Smooth muscle cell (in vitro differentiated cells): ENCODE measurements at regions not wholly inside any gene's neighbourhood (a gene's known extent, or its start where the extent isn't known, plus 50 kb on each side); places are given as distances from the start of the nearest gene placed in this dataset.

Experiments
- DNase-seq: peaks from one replicate; lab custom pipeline; 2025; ENCODE audit not compliant: unreplicated experiment; lab: John Stamatoyannopoulos, UW
- H2AFZ ChIP-seq: fragments of 200-600 bp; sonication (generic); 2 replicates; pipeline ENCODE4 v1.6.0; 2016; ENCODE audit warnings: antibody characterized with exemption, low read depth, mild to moderate bottlenecking
- H3F3A ChIP-seq: fragments of 200-600 bp; sonication (generic); 2 replicates; pipeline ENCODE4 v1.6.0; 2017; ENCODE audit warnings: antibody characterized with exemption, low read depth
- H3K27ac ChIP-seq: fragments of 200-600 bp; sonication (generic); 2 replicates; pipeline ENCODE4 v1.5.1; 2016; ENCODE audit warnings: low read depth, mild to moderate bottlenecking
- H3K27me3 ChIP-seq: fragments of 200-600 bp; sonication (generic); 2 replicates; pipeline ENCODE4 v1.6.1; 2016; ENCODE audit warnings: low read depth, mild to moderate bottlenecking
- H3K36me3 ChIP-seq: fragments of 200-600 bp; sonication (generic); 2 replicates; pipeline ENCODE4 v1.5.1; 2016; ENCODE audit warnings: low read depth
- H3K4me1 ChIP-seq: fragments of 200-600 bp; sonication (generic); 2 replicates; pipeline ENCODE4 v1.5.1; 2016; ENCODE audit warnings: low read depth
- H3K4me2 ChIP-seq: fragments of 200-600 bp; sonication (generic); 2 replicates; pipeline ENCODE4 v1.6.0; 2016; ENCODE audit warnings: mild to moderate bottlenecking
- H3K4me3 ChIP-seq: fragments of 200-600 bp; sonication (generic); 2 replicates; pipeline ENCODE4 v1.5.1; 2016; ENCODE audit warnings: mild to moderate bottlenecking
- H3K79me2 ChIP-seq: fragments of 200-600 bp; sonication (generic); 2 replicates; pipeline ENCODE4 v1.6.0; 2016; ENCODE audit warnings: low read depth, mild to moderate bottlenecking
- H3K9ac ChIP-seq: fragments of 200-600 bp; sonication (generic); 2 replicates; pipeline ENCODE4 v1.6.0; 2016; ENCODE audit warnings: low read depth
- H3K9me3 ChIP-seq: fragments of 200-600 bp; sonication (generic); replicated peaks from 2 replicates; pipeline ENCODE4 v1.5.1; 2016; ENCODE audit warnings: low read depth
- H4K20me1 ChIP-seq: fragments of 200-600 bp; sonication (generic); 2 replicates; pipeline ENCODE4 v1.6.0; 2016; ENCODE audit warnings: low read depth
- CTCF ChIP-seq: fragments of 200-600 bp; sonication (generic); IDR thresholded peaks from 2 replicates; pipeline ENCODE4 v1.5.1; 2017; ENCODE audit warnings: borderline replicate concordance, mild to moderate bottlenecking, antibody characterized with exemption; ENCODE audit not compliant: insufficient read depth, poor library complexity, severe bottlenecking
- WGBS: methylation state at CpG from one replicate; pipeline ENCODE4 v1.1.7; 2016; ENCODE audit warnings: low lambda C conversion rate; 5-methylcytosine and 5-hydroxymethylcytosine counted together

GRCh38 chr2:8501061-8501720 lies 180.7 kb upstream of the ID2 start:
- no peaks in the 10 kb centered on the region for H3K9me3 ChIP-seq
- no peaks in the 10 kb centered on the region for H3K79me2 ChIP-seq
- H3K36me3 ChIP-seq = no peaks in the 10 kb centered on the region
- no peak overlapping the region for H3K27ac ChIP-seq
- TF ChIP-seq CTCF = no peak
- no peaks in the 10 kb centered on the region for H3K4me1 ChIP-seq
- H3K27me3 ChIP-seq = no peaks in the 10 kb centered on the region
- H2AFZ ChIP-seq = no peak overlapping the region
- H3K4me3 ChIP-seq = no peak overlapping the region
- no peak for DNase-seq
- no peak overlapping the region for H3K4me2 ChIP-seq
- no peak overlapping the region for H3K9ac ChIP-seq
- WGBS = 92% methylated on average over 7 of the region's 7 CpGs
- no peaks in the 10 kb centered on the region for H4K20me1 ChIP-seq
- no peaks in the 10 kb centered on the region for H3F3A ChIP-seq

- Histone ChIP-seq H3K36me3 (no peaks in the 10 kb centered on the region), H2AFZ (no peak overlapping the region), H3F3A (no peaks in the 10 kb centered on the region), H3K9ac (no peak overlapping the region), H3K27me3 (no peaks in the 10 kb centered on the region), H3K4me3 (no peak overlapping the region), H4K20me1 (no peaks in the 10 kb centered on the region), H3K9me3 (no peaks in the 10 kb centered on the region), H3K79me2 (no peaks in the 10 kb centered on the region), H3K4me2 (no peak overlapping the region), H3K27ac (no peak overlapping the region), H3K4me1 (no peaks in the 10 kb centered on the region)
- WGBS = 92% methylated on average over 6 of the region's 6 CpGs
- no peak for TF ChIP-seq CTCF
- DNase-seq = no peak
Observed at GRCh38 chr2:8502316-8502715, 179.5 kb upstream of the ID2 start.

- no peaks in the 10 kb centered on the region for H3K9me3 ChIP-seq
- no peaks in the 10 kb centered on the region for H3K4me1 ChIP-seq
- H3K27ac ChIP-seq = no peak overlapping the region
- TF ChIP-seq CTCF = no peak
- no peaks in the 10 kb centered on the region for H3K79me2 ChIP-seq
- no peak overlapping the region for H3K9ac ChIP-seq
- no peak for DNase-seq
- WGBS = 90% methylated on average over 10 of the region's 10 CpGs
- no peak overlapping the region for H3K4me2 ChIP-seq
- H3F3A ChIP-seq = no peaks in the 10 kb centered on the region
- no peaks in the 10 kb centered on the region for H3K27me3 ChIP-seq
- no peaks in the 10 kb centered on the region for H4K20me1 ChIP-seq
- H3K4me3 ChIP-seq = no peak overlapping the region
- no peaks in the 10 kb centered on the region for H3K36me3 ChIP-seq
- no peak overlapping the region for H2AFZ ChIP-seq
Observed at GRCh38 chr2:8505311-8505920, 176.4 kb upstream of the ID2 start.

DNA sequence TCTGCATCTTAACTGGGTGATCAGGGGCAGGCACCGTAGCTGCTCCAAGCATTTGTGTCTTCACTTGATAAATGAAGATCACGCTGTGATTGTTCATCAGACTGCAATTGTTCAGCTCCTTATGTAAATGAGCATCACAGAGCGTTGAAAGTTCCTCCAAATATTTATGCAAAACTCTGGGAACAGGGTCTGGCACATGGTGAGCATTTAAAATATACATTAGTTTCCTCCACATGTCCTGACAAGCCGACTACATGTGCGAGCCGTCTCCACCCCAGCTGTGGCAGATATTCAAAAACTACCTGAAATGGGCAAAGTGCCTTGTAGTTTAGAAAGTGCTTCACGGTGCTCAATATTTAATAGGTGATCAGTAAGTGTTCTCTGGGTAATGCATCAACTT lies 175.1 kb upstream of the ID2 start:
- 91% methylated on average over 7 of the region's 7 CpGs for WGBS
- no peaks in the 10 kb centered on the region for H3K79me2 ChIP-seq

More for the DNA sequence above, 175.1 kb upstream of the ID2 start:
- no peak overlapping the region for H3K4me3 ChIP-seq
- H4K20me1 ChIP-seq = no peaks in the 10 kb centered on the region
- no peak overlapping the region for H2AFZ ChIP-seq
- no peak for DNase-seq
- no peaks in the 10 kb centered on the region for H3K36me3 ChIP-seq
- H3F3A ChIP-seq = no peaks in the 10 kb centered on the region
- H3K4me2 ChIP-seq = no peak overlapping the region
- no peaks in the 10 kb centered on the region for H3K27me3 ChIP-seq
- H3K4me1 ChIP-seq = no peaks in the 10 kb centered on the region
- H3K27ac ChIP-seq = no peak overlapping the region
- no peak overlapping the region for H3K9ac ChIP-seq
- no peak for TF ChIP-seq CTCF
- no peaks in the 10 kb centered on the region for H3K9me3 ChIP-seq
